Stimulated activated CD8-positive, alpha-beta memory T cell treated with anti-CD3 and anti-CD28 coated beads, Interleukin-15, amount 100 ng/mL, for 1 hour (primary cell): ENCODE measurements at regions not wholly inside any gene's neighbourhood (a gene's known extent, or its start where the extent isn't known, plus 50 kb on each side); places are given as distances from the start of the nearest gene placed in this dataset.

Source experiments
- DNase-seq: peaks from one replicate; pipeline ENCODE4 v3.0.0-alpha.2; 2020; ENCODE audit warnings: low read depth

GRCh38 chr18:75898651-75899050 lies 471.1 kb upstream of the SMIM21 start:
- DNase-seq, result no peak

- no peak for DNase-seq
Observed at GRCh38 chr18:75897386-75897785, 469.9 kb upstream of the SMIM21 start.

- no peak for DNase-seq
Observed at GRCh38 chr18:75896865-75897264, 469.4 kb upstream of the SMIM21 start.

GRCh38 chr18:75895135-75895534 lies 467.6 kb upstream of the SMIM21 start:
- DNase-seq, result no peak

GRCh38 chr18:75884728-75885127 lies 457.2 kb upstream of the SMIM21 start:
- no peak for DNase-seq

- DNase-seq, result no peak
Observed at GRCh38 chr18:75880925-75881504, 453.5 kb upstream of the SMIM21 start.

GRCh38 chr18:75880266-75880665 lies 452.8 kb upstream of the SMIM21 start:
- no peak for DNase-seq

- no peak for DNase-seq
Observed at GRCh38 chr18:75879196-75879595, 451.7 kb upstream of the SMIM21 start.

- no peak for DNase-seq
Observed at GRCh38 chr18:75875559-75875958, 448.1 kb upstream of the SMIM21 start.

GRCh38 chr18:75874401-75875089 lies 447.0 kb upstream of the SMIM21 start:
- no peak for DNase-seq

GRCh38 chr18:75871596-75871995 lies 444.1 kb upstream of the SMIM21 start:
- no peak for DNase-seq

- DNase-seq, result no peak
Observed at GRCh38 chr18:75869162-75869561, 441.7 kb upstream of the SMIM21 start.

GRCh38 chr18:75868031-75868430 lies 440.5 kb upstream of the SMIM21 start:
- no peak for DNase-seq

GRCh38 chr18:75865639-75866038 lies 438.1 kb upstream of the SMIM21 start:
- DNase-seq, result no peak

GRCh38 chr18:75864816-75865215 lies 437.3 kb upstream of the SMIM21 start:
- DNase-seq, result no peak

- no peak for DNase-seq
Observed at GRCh38 chr18:75863696-75864095, 436.2 kb upstream of the SMIM21 start.

GRCh38 chr18:75862458-75862857 lies 435.0 kb upstream of the SMIM21 start:
- DNase-seq, result no peak

GRCh38 chr18:75860166-75860565 lies 432.7 kb upstream of the SMIM21 start:
- DNase-seq, result no peak

- DNase-seq, result no peak
Observed at GRCh38 chr18:75859533-75859932, 432.0 kb upstream of the SMIM21 start.

GRCh38 chr18:75858754-75859153 lies 431.3 kb upstream of the SMIM21 start:
- no peak for DNase-seq

- no peak for DNase-seq
Observed at GRCh38 chr18:75857558-75857957, 430.1 kb upstream of the SMIM21 start.

- DNase-seq, result no peak
Observed at GRCh38 chr18:75854808-75855207, 427.3 kb upstream of the SMIM21 start.

- no peak for DNase-seq
Observed at GRCh38 chr18:75854174-75854573, 426.7 kb upstream of the SMIM21 start.

GRCh38 chr18:75846321-75846720 lies 418.8 kb upstream of the SMIM21 start:
- no peak for DNase-seq
